ENCODE measurements at regions not wholly inside any gene's neighbourhood (a gene's known extent, or its start where the extent isn't known, plus 50 kb on each side); places are given as distances from the start of the nearest gene placed in this dataset.

DNA sequence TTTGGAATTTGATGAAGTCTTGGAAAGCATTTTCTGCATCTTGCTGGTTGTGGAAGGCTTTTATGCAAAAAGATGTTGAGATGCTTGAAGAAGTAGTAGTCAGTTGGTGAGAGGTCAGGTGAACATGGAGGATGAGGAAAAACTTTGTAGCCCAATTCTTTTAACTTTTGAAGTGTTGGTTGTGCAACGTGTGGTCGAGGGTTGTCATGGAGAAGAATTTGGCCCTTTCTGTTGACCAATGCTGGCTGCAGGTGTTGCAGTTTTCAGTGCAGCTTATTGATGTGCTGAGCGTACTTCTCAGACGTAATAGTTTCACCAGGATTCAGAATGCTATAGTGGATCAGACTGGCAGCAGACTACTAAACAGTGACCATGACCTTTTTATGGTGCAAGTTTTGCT is 508.4 kb upstream of the MAP2 start:
- Histone ChIP-seq H3K4me1 (replicated peaks in 1 of 4; ENCODE audit: control insufficient read depth in 3 of 4, insufficient read depth in 4 of 4, low read length in 3 of 4) (no peaks in the 10 kb centered on the region), H3K4me3 (ENCODE audit: extremely low read depth in 1 of 4, insufficient read depth in 2 of 4, low read depth in 3 of 4, low read length in 4 of 4) (no peak overlapping the region), H4K5ac (ENCODE audit: insufficient read length, low read depth, low read length) (no peak overlapping the region), H3K27ac (ENCODE audit: low read depth, low read length) (no peak overlapping the region), H3K9me3 (ENCODE audit: insufficient read depth in 2 of 2, low read depth in 1 of 2, low read length in 1 of 2) (no peaks in the 10 kb centered on the region), H3K9ac (replicated peaks in 1 of 4; ENCODE audit: extremely low read depth in 1 of 4, low read depth in 3 of 4, low read length in 3 of 4) (no peak overlapping the region), H4K20me1 (replicated peaks in 1 of 2; ENCODE audit: control insufficient read depth in 1 of 2, insufficient read depth in 2 of 2, low read length in 2 of 2) (no peaks in the 10 kb centered on the region), H3K56ac (replicated peaks; ENCODE audit: insufficient read length, low read depth, low read length) (no peak overlapping the region), H2AK5ac (ENCODE audit: low read depth, low read length) (no peak overlapping the region), H3K23ac (ENCODE audit: insufficient read length) (no peak overlapping the region), H3K27me3 (replicated peaks in 1 of 4; ENCODE audit: control insufficient read depth in 3 of 4, extremely low read depth in 1 of 4, insufficient read depth in 3 of 4, low read length in 3 of 4) (no peaks in the 10 kb centered on the region), H3K36me3 (ENCODE audit: control insufficient read depth in 2 of 4, insufficient read depth in 4 of 4, low read length in 3 of 4) (no peaks in the 10 kb centered on the region), H2AFZ (ENCODE audit: low read length) (no peak overlapping the region), H4K8ac (ENCODE audit: extremely low read depth, insufficient read depth, low read length) (no peak overlapping the region), H3K4me2 (ENCODE audit: insufficient read depth in 1 of 2, low read depth in 2 of 2, low read length in 2 of 2) (no peak overlapping the region), H2BK5ac (ENCODE audit: low read depth, low read length) (no peak overlapping the region), H2BK20ac (ENCODE audit: low read length) (no peak overlapping the region), H3K23me2 (ENCODE audit: low read depth, low read length) (no peaks in the 10 kb centered on the region), H3K18ac (ENCODE audit: extremely low read depth, low read length) (no peak overlapping the region), H3K4ac (replicated peaks; ENCODE audit: insufficient read length, low read depth, low read length) (no peak overlapping the region), H4K91ac (replicated peaks; ENCODE audit: insufficient read length, low read length) (no peak overlapping the region), H3K79me2 (ENCODE audit: control insufficient read depth in 1 of 2, insufficient read depth in 2 of 2, low read length in 2 of 2) (no peaks in the 10 kb centered on the region), H3K79me1 (ENCODE audit: low read depth, low read length) (no peaks in the 10 kb centered on the region), H3K14ac (ENCODE audit: insufficient read length) (no peak overlapping the region), H2BK12ac (ENCODE audit: low read depth, low read length) (no peak overlapping the region), H2BK120ac (replicated peaks; ENCODE audit: low read depth, low read length) (no peak overlapping the region), H2BK15ac (ENCODE audit: low read length) (no peak overlapping the region)
- CTCF ChIA-PET (ENCODE audit: partially characterized antibody) = no interaction called here
- POLR2A ChIA-PET (ENCODE audit: partially characterized antibody) = no interaction called here
- DNase-seq (ENCODE audit: low read depth in 1 of 2, low spot score in 2 of 2) = no peak
- 91% methylated on average over 4 of the region's 4 CpGs; no CpG with 5 or more reads in 1 of the 2 experiments for WGBS, 2 experiments (ENCODE audit: extremely low coverage in 1 of 2, insufficient coverage in 1 of 2, insufficient read length in 1 of 2, insufficient replicate concordance in 2 of 2, low coverage in 1 of 2, low lambda C conversion rate in 2 of 2, missing lambda C conversion rate in 1 of 2)
- no peak for TF ChIP-seq TAF7 (optimal IDR thresholded peaks at IDR 0.05; ENCODE audit: borderline replicate concordance, low read depth, low read length)
- TF ChIP-seq NANOG (IDR thresholded peaks at IDR 0.05; ENCODE audit: insufficient read depth, low read depth, low read length, poor library complexity, severe bottlenecking) = no peak
- TF ChIP-seq PHF8 (conservative IDR thresholded peaks at IDR 0.05; ENCODE audit: low read depth, low read length) = no peak
- no peak for FAIRE-seq
